Upper lobe of left lung (tissue), 4 donors: ENCODE measurements at regions not wholly inside any gene's neighbourhood (a gene's known extent, or its start where the extent isn't known, plus 50 kb on each side); places are given as distances from the start of the nearest gene placed in this dataset.

Source experiments
- EP300 ChIP-seq, 4 donors: sonication (generic); formaldehyde crosslinking; IDR thresholded peaks; one replicate each; pipeline ENCODE4 v1.5.1; 2017; ENCODE audit warnings: antibody characterized with exemption in 4 of 4, control low read depth in 2 of 4
- POLR2AphosphoS5 ChIP-seq, 2 donors: sonication (generic); formaldehyde crosslinking; IDR thresholded peaks; one replicate each; pipeline ENCODE4 v1.5.1; 2017; ENCODE audit warnings: antibody characterized with exemption in 2 of 2
- TF ChIP-seq, protein P1 (sequence below), 6 experiments: fragments of 450-650 bp in 4 of 6; fragments of 200-600 bp in 2 of 6; sonication (generic) in 2 of 6; IDR thresholded peaks; one replicate each; pipeline ENCODE4 v1.5.1; 2016 to 2019; ENCODE audit warnings: antibody characterized with exemption in 6 of 6

DNA sequence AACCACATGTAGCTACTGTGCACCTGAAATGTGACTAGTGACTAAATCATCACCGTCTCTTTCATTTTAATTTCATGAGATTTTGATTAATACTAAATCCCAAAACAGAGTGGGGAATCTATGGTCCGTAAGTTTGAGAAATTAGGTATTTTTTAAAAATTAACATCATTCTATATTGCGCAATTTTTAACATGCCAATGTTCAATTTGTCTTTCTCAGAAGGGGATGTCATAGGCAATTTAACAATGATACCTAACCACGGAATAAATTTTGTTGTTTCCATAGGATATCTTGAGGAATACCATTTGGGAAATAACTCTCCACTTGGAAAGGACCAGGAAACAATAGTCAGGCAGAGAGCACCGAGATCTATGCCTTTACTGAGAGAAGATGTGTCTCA is 267.7 kb downstream of the FAM76B start:
- TF ChIP-seq, protein P1, sequence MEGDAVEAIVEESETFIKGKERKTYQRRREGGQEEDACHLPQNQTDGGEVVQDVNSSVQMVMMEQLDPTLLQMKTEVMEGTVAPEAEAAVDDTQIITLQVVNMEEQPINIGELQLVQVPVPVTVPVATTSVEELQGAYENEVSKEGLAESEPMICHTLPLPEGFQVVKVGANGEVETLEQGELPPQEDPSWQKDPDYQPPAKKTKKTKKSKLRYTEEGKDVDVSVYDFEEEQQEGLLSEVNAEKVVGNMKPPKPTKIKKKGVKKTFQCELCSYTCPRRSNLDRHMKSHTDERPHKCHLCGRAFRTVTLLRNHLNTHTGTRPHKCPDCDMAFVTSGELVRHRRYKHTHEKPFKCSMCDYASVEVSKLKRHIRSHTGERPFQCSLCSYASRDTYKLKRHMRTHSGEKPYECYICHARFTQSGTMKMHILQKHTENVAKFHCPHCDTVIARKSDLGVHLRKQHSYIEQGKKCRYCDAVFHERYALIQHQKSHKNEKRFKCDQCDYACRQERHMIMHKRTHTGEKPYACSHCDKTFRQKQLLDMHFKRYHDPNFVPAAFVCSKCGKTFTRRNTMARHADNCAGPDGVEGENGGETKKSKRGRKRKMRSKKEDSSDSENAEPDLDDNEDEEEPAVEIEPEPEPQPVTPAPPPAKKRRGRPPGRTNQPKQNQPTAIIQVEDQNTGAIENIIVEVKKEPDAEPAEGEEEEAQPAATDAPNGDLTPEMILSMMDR (IDR thresholded peaks at IDR 0.05): no peak
- TF ChIP-seq EP300 (IDR thresholded peaks at IDR 0.05) (no peak), POLR2AphosphoS5 (IDR thresholded peaks at IDR 0.05) (no peak)
